Endometrium (tissue), 2 donors: ENCODE measurements at regions not wholly inside any gene's neighbourhood (a gene's known extent, or its start where the extent isn't known, plus 50 kb on each side); places are given as distances from the start of the nearest gene placed in this dataset.
"Not testable (repeated sequence)": the region's sequence is repeated elsewhere in the genome, so short reads cannot be mapped to it uniquely, and the experiment has no call there.

Source experiments
- FAIRE-seq: peaks from 2 replicates; lab custom pipeline; 2012; peaks lifted over from hg19 to GRCh38; lab: Jason Lieb, UNC
- donor health status: control.
- donor health status: control.

DNA sequence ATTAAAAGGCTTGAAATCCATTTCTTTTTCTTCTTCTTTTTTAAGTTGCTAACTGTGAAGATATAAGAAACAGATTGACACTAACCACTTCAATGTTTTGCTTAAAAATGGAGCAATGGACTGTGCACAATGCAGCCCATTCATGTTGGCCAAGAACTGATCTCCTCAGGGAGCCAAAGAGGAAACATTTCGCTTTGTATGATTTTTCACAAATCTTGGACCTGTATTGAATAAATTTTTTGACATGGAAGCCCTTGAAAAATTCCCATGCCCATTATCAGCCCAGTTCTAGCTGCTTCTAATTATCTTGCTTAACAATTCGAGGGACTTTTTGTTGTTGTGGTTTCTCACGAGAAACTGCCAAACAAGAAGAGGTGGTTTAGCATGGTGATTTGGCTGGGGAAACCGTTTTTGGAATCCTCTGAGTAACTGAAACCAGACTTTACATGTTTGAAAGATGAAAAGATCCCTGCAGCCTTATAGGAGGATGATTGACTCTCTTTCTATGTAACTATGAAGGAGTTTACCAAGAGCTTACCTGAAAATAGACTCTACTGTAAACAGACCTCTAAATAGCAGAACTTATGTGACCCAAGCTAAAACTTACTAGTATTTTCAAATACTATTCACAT, 1389.4 kb upstream of the GOT2 start:
- FAIRE-seq: no peak

- no peak for FAIRE-seq
Observed at GRCh38 chr16:60120586-60120985, 1386.5 kb upstream of the GOT2 start.

DNA sequence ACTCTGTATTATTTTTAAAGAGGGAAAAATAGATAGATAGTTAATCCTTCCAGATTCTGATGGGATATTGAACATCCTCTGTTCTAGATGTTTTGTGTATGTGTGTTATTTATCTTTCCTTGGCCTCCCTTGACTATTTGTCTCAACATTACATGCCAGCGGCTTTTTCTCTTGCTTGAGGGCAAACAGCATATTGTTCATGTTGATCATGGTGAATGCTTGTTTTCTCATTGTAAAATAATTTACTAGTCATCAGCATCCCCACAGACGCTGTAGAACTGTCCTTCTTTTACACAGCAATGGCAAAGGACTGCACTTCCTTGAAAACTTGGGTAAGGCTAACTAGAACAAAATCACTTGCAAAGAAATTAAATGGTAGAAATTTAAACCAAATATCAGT, 1376.4 kb upstream of the GOT2 start:
- FAIRE-seq: no peak

- FAIRE-seq: no peak
Observed at GRCh38 chr16:60107871-60108270, 1373.8 kb upstream of the GOT2 start.

DNA sequence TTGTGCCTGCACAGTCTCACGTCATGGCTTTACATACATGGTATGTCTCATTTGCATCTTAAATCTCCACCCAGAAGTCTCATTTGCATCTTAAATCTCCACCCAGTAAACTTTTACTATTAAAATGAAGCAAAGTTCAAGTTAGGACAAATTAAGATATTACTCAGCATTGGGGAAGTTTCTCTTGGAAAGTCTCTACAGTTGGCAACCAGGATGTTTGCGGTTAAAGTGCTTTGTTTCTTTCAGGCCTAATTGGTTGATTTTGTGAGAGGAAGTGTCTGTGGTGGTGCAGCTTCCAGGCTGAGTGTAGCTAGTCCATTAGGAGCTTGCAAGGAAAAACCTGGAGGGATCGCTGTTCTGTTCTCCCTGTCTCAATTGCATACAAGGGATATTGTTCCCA, 1373.3 kb upstream of the GOT2 start:
- FAIRE-seq: no peak

DNA sequence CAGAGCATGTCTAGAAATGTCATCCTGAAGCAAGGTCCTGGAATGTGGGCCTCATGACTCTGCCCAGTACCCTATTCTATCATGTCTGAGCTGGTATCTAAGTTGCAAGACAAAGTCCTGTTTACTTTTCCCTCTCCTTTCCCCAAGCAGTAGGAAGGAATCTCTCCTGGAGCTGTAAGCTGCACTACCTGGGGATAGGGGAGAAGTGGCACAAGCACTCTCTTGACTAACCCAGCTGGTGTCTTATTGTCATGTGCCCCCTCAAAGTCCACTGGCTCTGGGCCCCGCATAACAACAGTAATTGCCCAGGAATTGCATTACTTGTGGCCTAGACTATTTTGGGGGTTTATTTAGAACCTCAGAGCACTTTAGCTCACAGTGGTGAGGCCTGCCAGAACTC, 1366.3 kb upstream of the GOT2 start:
- no peak for FAIRE-seq

- no peak for FAIRE-seq
Observed at GRCh38 chr16:60091529-60091928, 1357.4 kb upstream of the GOT2 start.

GRCh38 chr16:60091071-60091470, 1357.0 kb upstream of the GOT2 start:
- no peak for FAIRE-seq

DNA sequence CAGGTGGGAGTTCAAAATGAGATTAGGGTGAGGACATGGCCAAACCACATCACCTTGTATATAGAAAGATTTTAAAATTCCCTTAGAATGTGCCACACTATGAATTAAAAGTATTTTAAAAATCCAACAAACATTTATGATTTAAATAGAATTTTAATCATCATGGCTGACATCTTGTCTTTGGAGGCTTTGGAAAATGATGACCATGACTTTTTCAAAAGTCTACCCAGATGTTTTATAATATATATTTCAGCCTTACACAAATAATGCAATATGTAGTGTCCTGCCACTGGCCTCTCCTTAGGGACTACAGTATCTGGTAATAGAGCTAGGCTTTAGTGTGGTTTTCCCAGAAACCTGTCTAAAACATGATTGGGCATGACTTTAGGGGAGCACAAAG, 1353.4 kb upstream of the GOT2 start:
- no peak for FAIRE-seq

- not testable (repeated sequence) for FAIRE-seq
Observed at GRCh38 chr16:60078819-60079218, 1344.7 kb upstream of the GOT2 start.

DNA sequence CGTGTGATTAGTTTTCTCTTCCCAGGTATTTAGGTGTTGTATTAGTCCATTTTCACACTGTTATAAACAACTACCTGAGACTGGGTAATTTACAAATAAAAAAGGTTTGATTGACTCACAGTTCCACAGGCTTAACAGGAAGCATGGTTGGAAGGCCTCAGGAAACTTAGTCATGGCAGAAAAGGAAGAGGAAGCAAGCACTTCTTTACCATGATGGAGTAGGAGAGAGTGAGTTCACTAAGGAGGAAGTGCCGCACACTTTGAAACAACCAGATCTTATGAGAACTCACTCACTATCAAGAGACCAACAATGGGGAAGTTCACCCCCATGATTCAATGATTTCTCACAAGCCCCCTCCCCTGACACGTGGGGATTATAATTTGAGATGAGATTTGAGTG, 1343.7 kb upstream of the GOT2 start:
- FAIRE-seq: no peak

- FAIRE-seq: no peak
Observed at GRCh38 chr16:60074378-60074777, 1340.3 kb upstream of the GOT2 start.

DNA sequence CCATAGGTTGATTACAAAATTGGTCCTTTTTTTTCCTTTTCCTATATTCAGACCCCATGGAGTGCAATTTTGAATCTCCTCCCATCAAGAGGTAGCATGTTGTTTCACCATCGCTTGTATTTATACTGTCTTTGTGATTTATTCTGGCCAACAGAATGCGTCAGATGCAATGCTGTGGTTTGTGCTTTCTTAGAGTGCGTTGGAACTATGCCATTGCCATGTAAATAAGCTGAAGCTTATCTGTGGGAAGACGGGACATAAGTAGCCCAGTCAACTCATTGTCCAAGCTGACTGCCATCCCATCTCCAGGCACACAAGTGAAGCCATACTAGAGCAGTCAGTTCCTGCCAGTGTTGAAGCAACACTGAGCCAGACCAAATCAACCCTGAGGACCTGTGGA, 1339.3 kb upstream of the GOT2 start:
- FAIRE-seq: no peak

DNA sequence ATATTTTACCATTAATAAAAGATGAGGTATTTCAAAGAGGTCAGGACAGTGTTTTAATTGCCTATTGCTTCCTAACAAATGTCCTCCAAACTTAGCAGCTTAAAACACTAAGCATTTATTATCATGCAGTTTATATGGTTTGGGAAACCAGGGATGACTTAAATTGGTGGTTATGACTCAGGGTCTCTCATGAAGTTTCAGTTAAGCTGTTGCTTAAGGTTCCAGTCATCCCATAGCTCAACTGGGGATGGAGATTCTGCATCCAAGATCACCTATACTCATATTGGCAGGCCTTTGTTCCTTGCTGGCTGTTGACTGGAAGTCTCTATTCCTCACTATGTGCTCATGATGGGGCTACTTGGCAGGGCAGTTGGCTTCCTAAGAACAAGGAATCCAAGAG, 1329.9 kb upstream of the GOT2 start:
- no peak for FAIRE-seq

GRCh38 chr16:60061396-60061795, 1327.3 kb upstream of the GOT2 start:
- FAIRE-seq: no peak

- FAIRE-seq: no peak
Observed at GRCh38 chr16:60060731-60061130, 1326.6 kb upstream of the GOT2 start.

- no peak for FAIRE-seq
Observed at GRCh38 chr16:60059141-60059540, 1325.0 kb upstream of the GOT2 start.

DNA sequence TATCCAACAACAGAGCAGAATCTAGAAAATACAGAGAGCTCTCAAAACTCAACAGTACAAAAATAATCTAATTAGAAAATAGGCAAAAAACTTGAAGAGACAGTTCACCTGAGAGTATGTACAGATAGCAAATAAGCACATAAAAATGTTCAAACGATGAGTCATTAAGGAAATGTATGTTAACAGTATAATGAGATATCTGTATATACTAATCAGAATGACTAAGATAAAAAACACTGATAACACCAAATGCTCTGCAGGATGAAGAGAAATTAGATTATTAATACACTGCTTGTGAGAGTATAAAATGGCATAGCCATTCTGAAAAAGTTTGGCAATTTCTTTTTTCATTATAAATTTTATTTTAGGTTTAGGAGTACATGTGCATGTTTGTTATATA, 1307.6 kb upstream of the GOT2 start:
- FAIRE-seq: no peak

GRCh38 chr16:60031740-60032139, 1297.6 kb upstream of the GOT2 start:
- FAIRE-seq: no peak

DNA sequence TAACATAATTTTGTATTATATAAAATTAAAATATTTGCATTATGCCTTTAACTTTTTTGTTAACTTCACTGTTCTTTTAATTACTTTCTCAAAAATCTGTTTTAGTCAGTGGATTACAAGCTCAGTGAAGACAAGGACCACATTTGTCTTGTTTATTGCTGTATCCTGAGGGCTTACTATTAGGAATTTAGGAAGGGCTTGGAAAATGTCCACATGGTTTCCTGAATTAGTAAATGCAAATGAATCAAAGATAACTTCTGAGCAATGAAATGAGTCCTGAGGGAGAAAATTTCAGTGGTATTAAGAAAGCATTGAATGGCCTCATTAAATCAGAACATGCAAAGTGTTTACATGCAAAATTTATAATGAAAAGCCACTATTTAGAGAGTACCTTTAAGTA, 1293.2 kb upstream of the GOT2 start:
- no peak for FAIRE-seq

- FAIRE-seq: no peak
Observed at GRCh38 chr16:60013076-60013475, 1279.0 kb upstream of the GOT2 start.

- no peak for FAIRE-seq
Observed at GRCh38 chr16:60001523-60001922, 1267.4 kb upstream of the GOT2 start.

- no peak for FAIRE-seq
Observed at GRCh38 chr16:59997706-59998105, 1263.6 kb upstream of the GOT2 start.

- FAIRE-seq: no peak
Observed at GRCh38 chr16:59993101-59993500, 1259.0 kb upstream of the GOT2 start.

DNA sequence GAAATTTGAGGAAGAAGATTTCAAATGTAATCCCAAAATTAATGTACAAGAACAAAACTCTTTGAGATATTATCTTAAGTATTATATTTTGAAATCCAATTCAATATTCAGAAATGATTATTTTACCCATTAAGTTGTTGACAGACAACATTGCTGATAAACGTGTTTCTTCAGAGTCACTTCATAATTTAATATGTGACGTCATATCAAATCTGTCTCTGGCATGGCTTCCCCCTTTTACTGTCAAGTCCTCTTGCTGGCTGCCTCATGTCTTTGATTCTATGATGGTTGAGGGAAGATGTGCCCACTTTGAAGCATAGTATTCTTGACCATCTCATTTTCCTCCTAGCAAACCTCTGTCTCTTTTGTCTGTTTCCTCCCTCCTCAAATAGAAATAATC, 1257.1 kb upstream of the GOT2 start:
- no peak for FAIRE-seq
